ENCODE measurements at regions not wholly inside any gene's neighbourhood (a gene's known extent, or its start where the extent isn't known, plus 50 kb on each side); places are given as distances from the start of the nearest gene placed in this dataset.

GRCh38 chr22:27628891-27629631, 172.5 kb downstream of the MN1 start:
- TF ChIP-seq CTCF (IDR thresholded peaks at IDR 0.05) (no peak), POLR2A (IDR thresholded peaks at IDR 0.05) (no peak), EP300 (IDR thresholded peaks at IDR 0.05) (no peak)

Measured in suprapubic skin (tissue), 3 donors.